Naive thymus-derived CD4-positive, alpha-beta T cell (primary cell): ENCODE measurements at regions not wholly inside any gene's neighbourhood (a gene's known extent, or its start where the extent isn't known, plus 50 kb on each side); places are given as distances from the start of the nearest gene placed in this dataset.

Experiments used
- ATAC-seq: fragments of 150-1000 bp; cut with Tn5 transposase; 2 replicates; pipeline ENCODE4 v1.10.0; 2021; ENCODE audit warnings: mild to moderate bottlenecking, moderate library complexity
- CTCF ChIA-PET: fragments of 350-600 bp; sonication (Branson Sonifier 250); formaldehyde crosslinking; loops from one replicate; lab custom pipeline; 2021; ENCODE audit warnings: antibody characterized with exemption; lab: Charles Lee
- POLR2A ChIA-PET: fragments of 350-600 bp; sonication (Branson Sonifier 250); formaldehyde crosslinking; loops from one replicate; lab custom pipeline; 2021; ENCODE audit warnings: antibody characterized with exemption, inconsistent platforms; lab: Charles Lee
- DNase-seq, 9 donors: peaks; one replicate each; pipeline versions ENCODE4 v3.0.0 to v3.0.0-alpha.2; 2020 to 2022; ENCODE audit warnings: mixed read lengths in 1 of 9
- H3K27ac ChIP-seq: one replicate; pipeline ENCODE4 v1.7.0; 2013; ENCODE audit warnings: mild to moderate bottlenecking, low read depth, low read length, moderate library complexity
- H3K27me3 ChIP-seq, 2 donors: one replicate each; pipeline ENCODE4 v1.7.0; 2013; ENCODE audit warnings: low read length in 2 of 2, mild to moderate bottlenecking in 2 of 2, moderate library complexity in 2 of 2; ENCODE audit not compliant: control insufficient read depth in 2 of 2, insufficient read depth in 2 of 2
- H3K36me3 ChIP-seq, 3 experiments: 1 replicate in 2 of 3; 2 replicates in 1 of 3; pipeline ENCODE4 v1.7.0; 2013; ENCODE audit warnings: low read length in 3 of 3, mild to moderate bottlenecking in 3 of 3, moderate library complexity in 1 of 3; ENCODE audit not compliant: insufficient read depth in 3 of 3, control insufficient read depth in 2 of 3
- H3K4me1 ChIP-seq, 2 donors: one replicate each; pipeline ENCODE4 v1.7.0; 2013; ENCODE audit warnings: low read length in 2 of 2, mild to moderate bottlenecking in 2 of 2, moderate library complexity in 1 of 2; ENCODE audit not compliant: control insufficient read depth in 2 of 2, insufficient read depth in 2 of 2
- H3K4me3 ChIP-seq: 2 replicates; pipeline ENCODE4 v1.7.0; 2013; ENCODE audit warnings: mild to moderate bottlenecking, low read length
- H3K9me3 ChIP-seq, 3 experiments: 1 replicate in 2 of 3; 2 replicates in 1 of 3; pipeline ENCODE4 v1.7.0; 2013; ENCODE audit warnings: low read length in 3 of 3; ENCODE audit not compliant: control insufficient read depth in 2 of 3
- H3K27ac Mint-ChIP-seq, 9 donors: one replicate each; pipeline ENCODE4 v1.8.0; 2020 to 2022; ENCODE audit warnings: mixed read lengths in 9 of 9, mild to moderate bottlenecking in 8 of 9, moderate library complexity in 5 of 9, inconsistent platforms in 2 of 9
- H3K27me3 Mint-ChIP-seq, 5 donors: one replicate each; pipeline ENCODE4 v1.8.0; 2021 to 2022; ENCODE audit warnings: mixed read lengths in 5 of 5, mild to moderate bottlenecking in 1 of 5
- H3K36me3 Mint-ChIP-seq, 5 donors: one replicate each; pipeline ENCODE4 v1.8.0; 2020 to 2022; ENCODE audit warnings: mixed read lengths in 5 of 5, mild to moderate bottlenecking in 3 of 5, inconsistent platforms in 1 of 5
- H3K4me1 Mint-ChIP-seq, 7 donors: one replicate each; pipeline ENCODE4 v1.8.0; 2020 to 2022; ENCODE audit warnings: mixed read lengths in 7 of 7, mild to moderate bottlenecking in 3 of 7, inconsistent platforms in 1 of 7
- H3K4me3 Mint-ChIP-seq, 10 donors: one replicate each; pipeline ENCODE4 v1.8.0; 2020 to 2022; ENCODE audit warnings: mild to moderate bottlenecking in 10 of 10, mixed read lengths in 10 of 10, moderate library complexity in 6 of 10, inconsistent platforms in 2 of 10
- H3K9me3 Mint-ChIP-seq, 11 donors: one replicate each; pipeline ENCODE4 v1.8.0; 2020 to 2022; ENCODE audit warnings: mixed read lengths in 11 of 11, mild to moderate bottlenecking in 4 of 11, inconsistent platforms in 1 of 11, moderate library complexity in 1 of 11
- intact Hi-C, 2 donors: fragments of 100-400 bp; cut with micrococcal nuclease; formaldehyde crosslinking; loops; one replicate each; pipeline ENCODE4 v1.15.1; 2023

DNA sequence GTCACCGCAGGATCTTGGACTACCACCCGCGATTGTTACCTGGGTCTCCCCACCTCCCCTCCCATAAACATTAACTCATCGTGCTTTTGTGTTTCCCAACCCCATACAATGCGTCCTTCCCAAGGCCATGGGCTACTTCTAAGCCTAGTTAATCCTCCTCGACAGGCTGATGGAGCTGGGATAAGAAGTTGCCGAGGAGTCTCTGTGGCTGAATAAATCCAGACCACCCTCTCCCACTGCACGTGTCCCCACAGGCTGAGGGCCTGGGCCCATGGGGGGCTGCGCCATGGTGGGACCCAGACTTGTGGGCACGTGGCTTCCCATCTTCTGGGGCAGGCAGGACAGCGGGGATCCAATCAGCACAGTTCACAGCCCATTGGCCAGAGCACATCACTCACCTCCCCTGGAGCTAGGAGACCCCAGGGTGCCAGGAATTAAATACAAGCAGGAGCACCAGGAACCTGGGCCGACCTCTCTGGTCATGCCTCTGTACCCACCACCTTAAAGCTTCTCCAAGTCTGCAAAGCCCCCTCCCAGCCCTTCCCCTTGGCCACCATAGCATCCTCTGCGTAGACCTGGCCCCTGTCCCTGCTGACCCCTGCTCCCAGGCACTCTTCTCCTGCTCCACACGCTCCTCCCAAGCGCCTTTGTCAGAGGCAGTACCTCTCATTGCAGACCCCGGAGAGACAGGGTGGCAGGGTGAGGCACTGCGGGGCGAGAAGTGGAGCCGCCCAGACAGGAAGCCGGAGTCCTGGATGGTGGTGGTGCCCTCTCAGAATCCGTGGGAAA lies 51.0 kb upstream of the ID2 start:
- no peaks in the 10 kb centered on the region for H3K4me1 ChIP-seq
- peaks cover 0 to 10% (median 5%) of the 10 kb centered on the region in 7 donors for H3K4me1 Mint-ChIP-seq
- H3K36me3 ChIP-seq, result no peaks in the 10 kb centered on the region
- intact Hi-C loops, result no loop called here
- no peaks in the 10 kb centered on the region for H3K27me3 ChIP-seq
- ChIA-PET POLR2A (no interaction called here), CTCF (interaction anchor here (0.7 kb wide), 1 partner anchor 653 kb away, joined by 3 read pairs; no protein-coding TSS in a partner anchor)
- H3K27ac ChIP-seq, result no peak overlapping the region
- H3K27me3 Mint-ChIP-seq, result no peaks in the 10 kb centered on the region
- H3K27ac Mint-ChIP-seq, result no peak overlapping the region
- peak overlapping the region in 4 of 10 donors; percentile 4 to 21 (median 12) for H3K4me3 Mint-ChIP-seq
- DNase-seq (no peak), ATAC-seq (no peak)
- no peak overlapping the region for H3K4me3 ChIP-seq
- H3K36me3 Mint-ChIP-seq, result no peaks in the 10 kb centered on the region
- H3K9me3 ChIP-seq, result no peaks in the 10 kb centered on the region
- peaks cover 0 to 3% (median 0%) of the 10 kb centered on the region in 11 donors for H3K9me3 Mint-ChIP-seq

DNA sequence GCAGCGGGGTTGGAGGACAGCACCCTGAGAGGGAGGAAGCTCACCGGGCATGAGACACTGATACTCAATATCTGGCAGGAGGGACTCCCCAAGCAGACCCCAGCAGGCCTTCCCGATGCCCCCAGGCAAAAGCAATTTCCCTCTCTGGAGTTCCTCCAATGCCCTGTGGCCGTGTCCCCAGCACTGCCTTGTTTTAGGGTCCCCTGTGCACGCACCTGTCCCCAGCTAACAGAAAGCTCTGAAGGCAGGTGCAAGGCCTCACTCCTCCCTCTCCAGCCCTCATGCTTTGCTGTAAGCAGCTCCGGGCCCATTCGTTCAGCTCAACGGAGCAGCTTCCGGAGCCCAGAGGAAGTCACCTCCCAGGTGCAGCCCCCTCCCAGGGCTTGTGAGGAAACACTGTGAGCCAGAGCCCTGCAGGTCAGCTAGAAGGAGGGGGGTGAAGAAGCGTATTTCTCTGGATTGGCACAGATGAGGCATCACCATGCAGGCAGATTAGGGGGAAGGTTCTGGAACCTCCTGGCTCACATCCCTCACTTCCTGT lies 50.3 kb upstream of the ID2 start:
- Mint-ChIP-seq H3K27me3 (no peaks in the 10 kb centered on the region), H3K9me3 (peaks cover 0 to 3% (median 0%) of the 10 kb centered on the region in 11 donors), H3K27ac (peak overlapping the region in 5 of 9 donors; percentile 11 to 69 (median 59)), H3K4me3 (peak overlapping the region in 5 of 10 donors; percentile 13 to 62 (median 55)), H3K36me3 (no peaks in the 10 kb centered on the region), H3K4me1 (peaks cover 0 to 10% (median 5%) of the 10 kb centered on the region in 7 donors)
- ChIA-PET CTCF (interaction anchor here (0.7 kb wide), 1 partner anchor 654 kb away, joined by 3 read pairs; no protein-coding TSS in a partner anchor), POLR2A (interaction anchor here (1.0 kb wide), 1 partner anchor 51 kb away, joined by 5 read pairs; the partner anchor contains the start of gene ID2)
- Histone ChIP-seq H3K9me3 (no peaks in the 10 kb centered on the region), H3K4me1 (no peaks in the 10 kb centered on the region), H3K27me3 (no peaks in the 10 kb centered on the region), H3K36me3 (no peaks in the 10 kb centered on the region), H3K27ac (no peak overlapping the region), H3K4me3 (no peak overlapping the region)
- intact Hi-C loops, result no loop called here
- DNase-seq (peak in 3 of 9 donors; percentile 2 to 24 (median 18)), ATAC-seq (no peak)
